Nephron (organoid): ENCODE measurements at regions not wholly inside any gene's neighbourhood (a gene's known extent, or its start where the extent isn't known, plus 50 kb on each side); places are given as distances from the start of the nearest gene placed in this dataset.

Experiments used
- H3K27ac Mint-ChIP-seq, 3 experiments: 2 replicates each; pipeline ENCODE4 v1.8.0; 2020; ENCODE audit warnings: mixed read lengths in 3 of 3, mild to moderate bottlenecking in 2 of 3, moderate library complexity in 1 of 3
- H3K27me3 Mint-ChIP-seq: 2 replicates; pipeline ENCODE4 v1.8.0; 2021; ENCODE audit warnings: low read depth, mild to moderate bottlenecking, moderate library complexity, mixed read lengths
- H3K36me3 Mint-ChIP-seq: 2 replicates; pipeline ENCODE4 v1.8.0; 2020; ENCODE audit warnings: low read depth, mixed read lengths
- H3K4me1 Mint-ChIP-seq: 2 replicates; pipeline ENCODE4 v1.8.0; 2020; ENCODE audit warnings: mixed read lengths
- H3K4me3 Mint-ChIP-seq, 3 experiments: 2 replicates each; pipeline ENCODE4 v1.8.0; 2020; ENCODE audit warnings: mild to moderate bottlenecking in 3 of 3, mixed read lengths in 3 of 3, moderate library complexity in 2 of 3
- H3K9me3 Mint-ChIP-seq: 2 replicates; pipeline ENCODE4 v1.8.0; 2020; ENCODE audit warnings: mixed read lengths
- TF ChIP-seq, protein P1 (sequence below), 3 experiments: fragments of 200-600 bp; sonication (generic); IDR thresholded peaks; one replicate each; pipeline ENCODE4 v1.5.0; 2021; ENCODE audit warnings: antibody characterized with exemption in 3 of 3; ENCODE audit not compliant: unreplicated experiment in 3 of 3

DNA sequence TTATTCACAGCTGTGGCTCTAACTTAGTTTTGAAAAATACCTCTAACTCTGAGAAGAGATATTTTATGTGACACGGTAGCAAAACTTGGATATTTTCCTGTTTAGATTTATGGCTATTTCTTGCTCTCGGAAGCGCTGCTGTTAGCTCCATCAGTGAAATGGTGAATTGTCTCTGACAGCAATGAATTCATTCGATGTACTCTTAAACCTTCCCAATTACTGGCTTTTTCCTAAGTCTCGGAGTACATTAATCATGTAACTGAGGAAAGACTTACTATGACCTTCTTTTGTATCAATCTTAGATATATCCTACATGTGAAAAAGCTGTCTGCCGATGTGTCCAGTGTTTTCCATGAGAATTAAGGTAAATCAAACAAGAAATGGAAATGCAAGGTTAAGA, 613.0 kb downstream of the KIF4B start:
- no peaks in the 10 kb centered on the region for H3K9me3 Mint-ChIP-seq
- H3K27ac Mint-ChIP-seq, result no peak overlapping the region
- H3K36me3 Mint-ChIP-seq, result no peaks in the 10 kb centered on the region
- peaks cover 8% of the 10 kb centered on the region for H3K27me3 Mint-ChIP-seq
- no peaks in the 10 kb centered on the region for H3K4me1 Mint-ChIP-seq
- TF ChIP-seq, protein P1, sequence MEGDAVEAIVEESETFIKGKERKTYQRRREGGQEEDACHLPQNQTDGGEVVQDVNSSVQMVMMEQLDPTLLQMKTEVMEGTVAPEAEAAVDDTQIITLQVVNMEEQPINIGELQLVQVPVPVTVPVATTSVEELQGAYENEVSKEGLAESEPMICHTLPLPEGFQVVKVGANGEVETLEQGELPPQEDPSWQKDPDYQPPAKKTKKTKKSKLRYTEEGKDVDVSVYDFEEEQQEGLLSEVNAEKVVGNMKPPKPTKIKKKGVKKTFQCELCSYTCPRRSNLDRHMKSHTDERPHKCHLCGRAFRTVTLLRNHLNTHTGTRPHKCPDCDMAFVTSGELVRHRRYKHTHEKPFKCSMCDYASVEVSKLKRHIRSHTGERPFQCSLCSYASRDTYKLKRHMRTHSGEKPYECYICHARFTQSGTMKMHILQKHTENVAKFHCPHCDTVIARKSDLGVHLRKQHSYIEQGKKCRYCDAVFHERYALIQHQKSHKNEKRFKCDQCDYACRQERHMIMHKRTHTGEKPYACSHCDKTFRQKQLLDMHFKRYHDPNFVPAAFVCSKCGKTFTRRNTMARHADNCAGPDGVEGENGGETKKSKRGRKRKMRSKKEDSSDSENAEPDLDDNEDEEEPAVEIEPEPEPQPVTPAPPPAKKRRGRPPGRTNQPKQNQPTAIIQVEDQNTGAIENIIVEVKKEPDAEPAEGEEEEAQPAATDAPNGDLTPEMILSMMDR (IDR thresholded peaks at IDR 0.05; ENCODE audit: unreplicated experiment in 3 of 3), result no peak
- no peak overlapping the region for H3K4me3 Mint-ChIP-seq

DNA sequence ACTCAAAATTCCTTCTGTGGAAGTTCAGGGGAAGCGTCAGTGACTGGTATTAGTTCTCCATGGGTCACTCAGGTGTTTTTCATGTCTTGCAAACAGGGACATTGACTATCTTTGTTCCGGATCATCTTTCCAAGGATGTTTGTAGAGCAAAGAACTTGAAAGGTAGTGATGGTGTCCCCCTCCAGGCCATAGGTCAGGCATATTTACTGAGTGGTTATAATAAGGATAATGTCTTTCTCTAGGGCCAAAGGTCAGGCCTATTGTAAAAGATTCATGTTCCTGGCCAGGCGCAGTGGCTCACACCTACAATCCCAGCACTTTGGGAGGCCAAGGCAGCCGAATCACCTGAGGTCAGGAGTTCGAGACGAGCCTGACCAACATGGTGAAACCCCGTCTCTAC, 614.8 kb downstream of the KIF4B start:
- no peaks in the 10 kb centered on the region for H3K9me3 Mint-ChIP-seq
- no peak overlapping the region for H3K4me3 Mint-ChIP-seq
- H3K4me1 Mint-ChIP-seq, result no peaks in the 10 kb centered on the region
- H3K36me3 Mint-ChIP-seq, result no peaks in the 10 kb centered on the region
- H3K27ac Mint-ChIP-seq, result no peak overlapping the region
- peaks cover 8% of the 10 kb centered on the region for H3K27me3 Mint-ChIP-seq
- TF ChIP-seq, protein P1 (IDR thresholded peaks at IDR 0.05; ENCODE audit: unreplicated experiment in 3 of 3), result no peak

DNA sequence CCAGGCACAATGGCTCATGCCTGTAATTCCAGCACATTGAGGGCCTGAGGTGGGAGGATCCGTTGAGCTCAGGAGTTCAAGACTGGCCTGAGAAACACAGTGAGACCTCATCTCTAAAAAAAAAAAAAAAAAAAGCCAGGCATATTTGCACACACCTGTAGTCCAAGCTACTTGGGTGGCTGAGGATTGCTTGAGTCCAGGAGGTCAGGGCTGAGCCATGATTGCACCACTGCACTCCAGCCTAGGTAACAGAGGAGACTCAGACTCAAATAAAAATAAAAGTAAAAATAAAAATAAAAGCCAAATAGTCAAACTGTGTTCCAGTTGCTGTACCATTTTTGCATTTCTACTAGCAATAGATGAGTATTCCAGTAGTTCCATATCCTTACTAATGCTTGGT, 616.0 kb downstream of the KIF4B start:
- TF ChIP-seq, protein P1 (IDR thresholded peaks at IDR 0.05; ENCODE audit: unreplicated experiment in 3 of 3), result no peak
- Mint-ChIP-seq H3K27ac (no peak overlapping the region), H3K4me3 (no peak overlapping the region), H3K4me1 (no peaks in the 10 kb centered on the region), H3K36me3 (no peaks in the 10 kb centered on the region), H3K27me3 (peaks cover 8% of the 10 kb centered on the region), H3K9me3 (no peaks in the 10 kb centered on the region)

DNA sequence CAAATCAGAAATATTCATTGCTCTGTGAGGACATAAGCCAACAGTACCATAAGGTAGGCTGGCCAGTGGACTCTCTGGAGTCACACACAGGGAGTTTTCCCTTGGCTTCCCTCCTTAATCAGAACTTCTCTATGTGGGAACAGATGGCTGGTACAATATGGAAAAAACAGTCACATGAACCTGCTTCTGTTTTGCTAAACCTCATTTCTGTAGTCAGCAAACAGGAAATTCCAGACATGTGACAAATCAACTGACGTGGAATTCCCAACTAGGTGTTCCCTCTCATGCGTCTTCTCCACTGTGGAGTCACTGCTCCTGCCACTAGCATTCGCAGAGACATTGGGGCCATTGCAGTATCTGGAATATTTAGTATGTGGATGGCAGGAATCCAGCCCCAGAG, 617.6 kb downstream of the KIF4B start:
- TF ChIP-seq, protein P1 (IDR thresholded peaks at IDR 0.05; ENCODE audit: unreplicated experiment in 3 of 3), result no peak
- no peaks in the 10 kb centered on the region for H3K36me3 Mint-ChIP-seq
- no peaks in the 10 kb centered on the region for H3K9me3 Mint-ChIP-seq

DNA sequence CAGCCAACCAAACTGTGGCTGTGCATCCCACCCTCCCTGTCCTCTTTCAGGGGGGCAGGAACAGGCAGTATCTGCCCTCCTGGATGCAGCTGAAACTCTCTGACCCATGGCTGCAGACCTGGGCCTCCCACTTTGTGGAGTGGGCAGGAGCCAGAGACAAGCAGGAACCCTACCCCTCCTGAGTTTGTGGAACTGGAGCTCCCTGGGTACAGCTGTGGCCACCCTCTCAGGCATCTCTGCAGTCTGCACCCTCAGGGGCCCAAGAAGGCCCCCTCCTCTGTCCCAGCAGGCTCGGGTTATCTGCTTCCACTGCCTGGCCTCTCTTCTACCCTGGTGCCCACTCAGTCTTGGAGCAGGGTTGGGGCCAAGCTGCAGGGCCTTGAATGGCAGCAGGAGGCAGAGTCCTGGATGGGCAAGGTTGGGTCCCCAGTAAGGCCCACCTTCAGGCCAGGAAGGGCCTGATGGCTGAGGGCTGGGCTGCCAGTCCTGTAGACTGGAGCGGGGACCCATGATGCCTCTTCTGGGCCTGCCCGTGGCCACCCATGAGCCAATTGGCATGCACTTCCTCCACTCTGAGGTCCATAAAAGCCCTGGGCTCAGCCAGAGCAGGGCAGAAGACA, 619.9 kb downstream of the KIF4B start:
- no peak overlapping the region for H3K27ac Mint-ChIP-seq
- no peaks in the 10 kb centered on the region for H3K36me3 Mint-ChIP-seq
- no peaks in the 10 kb centered on the region for H3K9me3 Mint-ChIP-seq
- H3K27me3 Mint-ChIP-seq, result peaks cover 6% of the 10 kb centered on the region
- TF ChIP-seq, protein P1 (IDR thresholded peaks at IDR 0.05; ENCODE audit: unreplicated experiment in 3 of 3), result no peak
- H3K4me1 Mint-ChIP-seq, result no peaks in the 10 kb centered on the region
- no peak overlapping the region for H3K4me3 Mint-ChIP-seq

More for the DNA sequence above, 617.6 kb downstream of the KIF4B start:
- Mint-ChIP-seq H3K27me3 (peaks cover 8% of the 10 kb centered on the region), H3K4me3 (no peak overlapping the region), H3K4me1 (no peaks in the 10 kb centered on the region), H3K27ac (no peak overlapping the region)

DNA sequence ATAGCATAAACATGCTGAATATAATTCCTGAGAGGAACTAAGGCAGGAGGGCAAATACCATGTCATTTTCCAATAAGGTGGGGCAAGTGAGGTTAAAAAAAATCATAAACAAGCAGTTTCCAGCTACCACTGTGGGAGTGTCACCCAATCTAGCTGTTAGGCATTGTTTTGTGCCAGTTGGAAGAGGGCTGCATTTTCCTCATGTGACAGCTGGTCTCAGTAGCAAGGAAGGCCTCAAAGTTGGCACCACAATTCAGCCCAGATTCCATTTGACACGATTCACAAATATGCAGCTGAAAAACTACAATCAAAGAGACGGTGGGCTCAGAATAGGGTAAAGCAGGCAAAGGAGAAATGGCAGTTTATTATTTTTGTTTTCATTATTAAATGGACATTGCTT, 636.1 kb downstream of the KIF4B start:
- Mint-ChIP-seq H3K4me3 (no peak overlapping the region), H3K27me3 (peaks cover 4% of the 10 kb centered on the region), H3K4me1 (no peaks in the 10 kb centered on the region), H3K9me3 (no peaks in the 10 kb centered on the region), H3K36me3 (no peaks in the 10 kb centered on the region), H3K27ac (no peak overlapping the region)
- TF ChIP-seq, protein P1 (IDR thresholded peaks at IDR 0.05; ENCODE audit: unreplicated experiment in 3 of 3), result no peak
